HG02885 (cell line): ENCODE measurements at regions not wholly inside any gene's neighbourhood (a gene's known extent, or its start where the extent isn't known, plus 50 kb on each side); places are given as distances from the start of the nearest gene placed in this dataset.
"Not testable (repeated sequence)": the region's sequence is repeated elsewhere in the genome, so short reads cannot be mapped to it uniquely, and the experiment has no call there.

Experiments used
- ATAC-seq: cut with Tn5 transposase; IDR thresholded peaks from one replicate; pipeline ENCODE4 v1.9.1; 2021; ENCODE audit warnings: mild to moderate bottlenecking; ENCODE audit not compliant: unreplicated experiment, poor library complexity

DNA sequence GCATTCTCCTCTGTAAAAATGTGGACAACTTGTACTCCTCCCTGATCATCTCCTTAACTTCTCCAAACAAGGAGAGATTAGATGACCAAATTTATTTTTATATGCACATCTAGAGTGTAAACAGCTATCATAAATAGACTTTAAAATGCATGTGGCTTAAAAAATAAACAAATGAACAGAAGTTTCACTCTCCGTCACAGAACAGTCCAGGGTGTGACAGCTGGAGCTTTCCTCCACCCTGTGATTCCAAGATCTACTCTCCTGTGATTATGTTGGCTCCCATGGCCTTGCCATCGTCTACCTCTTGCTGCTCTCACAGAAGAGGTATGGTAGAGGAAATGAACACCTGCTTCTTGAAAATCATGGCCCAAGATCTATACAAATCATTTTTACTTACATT, 560.2 kb downstream of the TOX3 start:
- no peak for ATAC-seq

GRCh38 chr16:51986301-51986700, 560.6 kb downstream of the TOX3 start:
- no peak for ATAC-seq

DNA sequence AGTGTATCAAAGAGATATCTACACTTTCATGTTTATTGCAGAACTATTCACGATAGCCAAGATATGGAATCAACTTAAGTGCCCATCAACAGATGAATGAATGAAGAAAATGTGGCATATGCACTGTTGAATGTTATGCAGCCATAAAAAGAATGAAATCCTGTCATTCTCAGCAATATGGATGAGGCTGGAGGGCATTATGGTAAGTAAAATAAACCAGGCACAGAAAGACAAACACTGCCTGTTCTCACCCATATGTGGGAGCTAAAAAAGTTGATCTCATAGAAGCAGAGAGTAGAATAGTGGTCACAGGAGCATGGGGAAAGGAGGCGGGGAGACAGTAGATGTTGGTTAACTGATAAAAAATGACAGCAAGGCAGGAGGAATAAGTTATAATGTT, 561.8 kb downstream of the TOX3 start:
- no peak for ATAC-seq

GRCh38 chr16:51984395-51984794, 562.5 kb downstream of the TOX3 start:
- ATAC-seq, result no peak

DNA sequence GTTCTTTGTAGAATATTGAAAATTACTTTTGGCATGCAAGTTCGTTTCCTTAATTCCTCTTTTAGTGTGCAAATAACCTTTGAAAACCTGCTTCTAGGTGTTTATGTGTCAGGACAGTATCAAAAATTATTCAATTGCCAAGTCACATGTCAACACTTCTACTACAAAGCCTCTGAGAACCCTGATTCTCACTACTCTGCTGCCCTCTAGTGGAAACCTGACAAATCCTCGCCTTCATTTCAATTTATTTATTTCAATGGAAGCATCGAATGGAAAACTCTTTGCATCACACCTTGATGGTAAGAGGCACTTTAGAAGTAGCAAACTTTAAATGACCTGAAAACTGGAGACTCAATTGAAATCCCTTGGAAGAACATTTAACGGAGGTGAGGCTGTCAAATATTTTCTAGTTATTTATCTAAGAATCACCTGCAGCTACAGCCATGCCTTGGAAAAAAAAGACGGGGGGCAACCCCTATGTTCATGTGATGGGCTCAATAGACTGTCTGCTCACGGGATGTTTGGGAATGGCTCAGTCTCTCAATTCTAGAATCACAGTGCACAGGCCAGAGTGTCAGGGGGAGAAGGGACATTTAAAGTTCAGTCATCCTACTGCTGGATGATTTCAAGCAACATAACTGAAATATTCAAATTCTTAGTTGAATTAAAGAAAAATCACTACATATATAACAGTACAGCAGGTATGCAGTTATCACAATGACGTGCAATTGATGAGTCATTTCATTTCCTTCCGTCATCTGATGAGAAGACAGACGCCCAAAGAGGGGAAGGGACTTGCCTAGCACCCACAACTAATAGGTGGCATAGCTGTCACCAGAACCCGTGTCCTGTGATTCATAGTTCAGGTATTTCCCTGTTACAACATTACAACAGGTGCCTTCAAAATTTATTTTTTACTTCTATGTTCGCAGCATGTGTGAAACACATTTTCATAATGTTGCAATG, 563.9 kb downstream of the TOX3 start:
- peak; percentile 67 for ATAC-seq

DNA sequence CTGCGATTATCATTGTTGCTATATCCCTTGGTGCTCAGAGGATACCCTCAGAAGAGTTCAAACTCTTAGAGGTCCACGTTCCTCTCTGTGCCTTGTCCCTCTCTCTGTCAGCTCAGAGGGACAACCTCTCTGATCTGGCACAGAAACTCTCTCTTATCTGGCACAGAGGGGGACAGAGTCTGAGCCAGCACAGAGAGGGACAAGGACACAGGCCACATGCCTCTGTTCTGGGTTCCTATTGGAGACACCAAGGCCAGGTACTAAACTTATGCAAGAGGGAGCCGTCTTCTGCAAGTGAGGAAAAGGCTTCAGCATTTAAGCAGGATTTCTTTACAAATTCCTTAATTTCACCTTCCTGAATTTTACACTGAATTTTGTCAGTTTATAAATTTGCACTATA, 565.2 kb downstream of the TOX3 start:
- no peak for ATAC-seq

- not testable (repeated sequence) for ATAC-seq
These were observed 569.4 kb downstream of the TOX3 start for GRCh38 chr16:51977506-51977905.

DNA sequence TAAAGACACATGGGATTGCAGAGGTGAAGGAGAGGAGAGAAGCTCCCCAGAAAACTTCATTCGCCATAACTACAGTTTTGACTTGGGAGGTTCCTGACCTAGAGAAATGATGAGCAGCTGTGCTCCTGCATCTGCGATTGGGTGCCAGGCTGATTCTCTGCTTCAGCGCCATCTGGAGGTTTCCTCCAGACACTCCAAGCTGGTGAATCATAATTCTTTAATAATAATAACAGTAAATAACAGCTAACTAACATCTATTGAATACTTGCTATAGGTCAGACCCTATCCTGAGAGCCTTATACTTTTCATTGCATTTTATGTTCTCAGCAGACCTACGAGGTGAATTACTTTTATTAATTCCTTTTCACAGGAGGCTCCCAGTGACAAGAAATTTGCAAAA, 575.8 kb downstream of the TOX3 start:
- no peak for ATAC-seq

GRCh38 chr16:51968749-51969148, 578.2 kb downstream of the TOX3 start:
- no peak for ATAC-seq

GRCh38 chr16:51967646-51968045, 579.3 kb downstream of the TOX3 start:
- no peak for ATAC-seq

DNA sequence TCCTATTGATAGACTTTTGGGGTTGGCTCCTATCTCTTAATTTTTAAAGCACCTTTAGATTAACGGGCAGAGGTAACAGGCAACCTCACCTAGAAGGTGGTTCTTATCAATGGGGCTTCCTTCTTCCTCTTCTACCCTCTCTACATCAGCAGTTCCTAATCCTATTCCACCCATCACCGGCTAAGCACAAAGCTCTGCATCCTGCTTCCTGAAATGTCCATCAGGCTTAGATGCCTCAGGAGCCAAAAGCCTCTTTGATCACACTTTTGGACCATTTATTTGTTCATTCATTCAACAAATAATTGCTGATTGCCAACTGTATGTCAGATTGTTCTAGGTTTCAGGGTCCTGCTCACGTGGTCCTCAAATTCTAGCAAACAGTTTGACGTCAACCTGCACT, 586.0 kb downstream of the TOX3 start:
- ATAC-seq, result no peak

DNA sequence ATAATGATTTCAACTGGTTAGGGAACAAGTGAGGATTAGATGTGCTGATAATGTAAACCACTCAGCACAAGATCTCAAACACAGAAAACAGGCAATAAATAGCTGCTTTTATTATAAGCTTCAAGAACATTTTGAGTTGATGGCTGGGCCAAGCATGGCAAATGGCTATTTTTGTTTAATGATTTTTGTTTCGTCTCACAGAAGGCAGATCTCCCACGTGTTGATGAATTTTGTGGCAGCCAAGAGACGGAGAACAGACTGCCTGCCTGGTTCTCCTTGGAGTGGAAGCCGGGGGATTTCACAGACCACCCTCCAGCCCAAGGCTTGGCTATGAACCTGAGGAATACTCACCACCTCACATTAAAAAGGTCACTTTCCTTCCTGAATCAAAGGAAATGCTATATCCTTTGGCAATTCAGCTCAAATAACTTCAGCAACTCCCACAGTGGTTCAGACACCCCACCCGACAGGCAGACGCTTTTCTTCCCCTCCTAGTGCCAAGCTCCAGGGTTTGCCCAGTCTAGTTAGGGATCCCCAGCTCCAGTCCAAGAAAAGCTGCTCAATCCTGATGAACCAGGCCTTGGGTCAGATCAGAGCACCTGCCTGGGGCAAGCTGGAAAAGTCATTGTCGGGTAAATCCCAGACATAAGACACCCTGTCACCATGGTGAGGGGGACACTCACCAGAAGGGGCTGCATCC, 593.5 kb downstream of the TOX3 start:
- no peak for ATAC-seq

GRCh38 chr16:51952500-51952899, 594.4 kb downstream of the TOX3 start:
- no peak for ATAC-seq

GRCh38 chr16:51951668-51952298, 595.2 kb downstream of the TOX3 start:
- no peak for ATAC-seq

DNA sequence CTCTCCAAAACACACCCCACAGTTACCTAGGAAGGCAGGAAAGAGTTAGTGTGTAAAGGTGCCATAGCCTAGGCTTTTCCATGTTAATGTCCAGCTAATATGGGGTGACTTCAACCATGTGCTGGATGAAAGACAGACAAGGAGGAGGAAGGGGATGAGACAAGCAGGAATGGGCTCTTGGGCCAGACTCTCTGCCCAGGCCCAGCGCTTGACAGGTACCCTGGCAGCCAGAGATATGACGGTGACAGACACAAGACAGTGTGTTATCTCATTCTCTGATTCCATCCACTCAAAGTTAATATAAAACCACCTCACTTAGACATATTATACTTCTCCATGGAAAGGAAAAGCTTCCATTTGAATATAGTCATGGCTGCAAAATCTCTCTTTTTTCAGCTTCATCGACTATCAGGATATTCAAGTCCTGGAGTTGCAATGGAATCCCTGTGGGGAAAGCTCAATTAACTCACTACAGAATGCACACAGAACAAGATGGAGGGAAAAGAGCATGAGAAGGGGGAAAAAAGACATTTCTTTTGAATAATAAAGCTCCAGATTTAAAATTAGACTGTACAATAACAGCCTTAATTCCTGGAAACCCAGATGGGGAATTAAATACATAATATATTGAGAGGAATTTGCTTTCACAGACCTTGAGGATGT, 596.7 kb downstream of the TOX3 start:
- ATAC-seq, result no peak

DNA sequence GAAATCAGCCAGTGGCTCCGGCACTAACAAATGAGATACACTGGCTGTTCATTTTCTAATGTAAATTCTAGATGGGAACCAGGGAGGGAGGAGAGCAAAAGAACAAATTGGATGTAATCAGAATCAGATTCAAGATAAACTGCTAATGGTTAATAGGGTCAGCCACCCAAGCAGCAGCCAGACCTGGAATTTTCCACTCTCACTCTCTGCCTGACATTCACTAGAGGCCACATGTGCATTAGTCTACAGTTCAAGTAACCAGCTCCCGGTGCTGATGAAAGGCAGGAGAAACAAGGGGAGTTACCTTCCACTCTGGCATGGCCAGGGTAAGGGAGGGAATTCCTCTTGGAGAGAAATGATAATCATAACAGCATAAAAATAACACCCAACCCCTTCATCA, 597.7 kb downstream of the TOX3 start:
- ATAC-seq, result no peak

GRCh38 chr16:51941412-51941811, 605.5 kb downstream of the TOX3 start:
- ATAC-seq, result no peak

DNA sequence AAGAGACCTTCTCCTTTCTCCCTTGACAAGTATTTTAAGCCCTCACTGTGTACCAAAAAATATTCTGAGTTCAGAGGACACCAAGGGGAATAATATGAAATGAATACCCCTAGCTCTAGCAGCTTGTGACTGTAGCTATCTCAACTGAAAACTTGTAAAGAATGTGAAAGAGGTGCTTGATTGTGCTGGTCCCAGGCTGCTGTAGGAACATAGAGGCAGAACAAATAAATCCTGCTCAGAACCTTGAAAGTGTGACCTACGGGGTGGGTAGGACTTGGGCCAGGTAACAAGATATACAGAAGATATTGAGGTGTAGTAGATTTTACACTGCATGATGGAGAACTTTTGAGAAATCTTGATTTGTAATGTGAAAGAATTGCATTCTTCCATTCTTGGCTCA, 606.8 kb downstream of the TOX3 start:
- ATAC-seq, result no peak

GRCh38 chr16:51939378-51939871, 607.5 kb downstream of the TOX3 start:
- no peak for ATAC-seq

DNA sequence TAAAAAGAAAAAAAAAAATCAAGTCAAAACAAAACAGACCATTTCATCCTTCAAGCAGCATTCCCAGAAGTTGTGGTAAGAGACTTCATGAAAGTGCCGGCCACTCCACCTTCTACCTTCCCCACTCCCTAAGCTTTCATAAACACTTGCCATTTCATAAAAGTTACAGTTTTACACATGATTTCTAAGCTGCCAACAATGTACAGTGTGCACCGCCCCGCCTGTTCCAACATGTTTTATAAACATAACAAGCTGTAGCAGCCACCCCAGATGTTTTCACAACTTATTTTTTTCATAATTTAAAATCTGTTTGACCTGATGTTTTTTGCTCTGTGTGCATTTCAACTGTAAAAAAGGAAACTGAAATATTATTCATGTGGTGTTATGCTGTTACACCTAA, 608.1 kb downstream of the TOX3 start:
- no peak for ATAC-seq
